Keratinocyte (primary cell): ENCODE measurements at regions not wholly inside any gene's neighbourhood (a gene's known extent, or its start where the extent isn't known, plus 50 kb on each side); places are given as distances from the start of the nearest gene placed in this dataset.

ENCODE experiments used
- DNase-seq: peaks from one replicate; pipeline ENCODE4 v3.0.0-alpha.2; 2011; ENCODE audit warnings: low read depth, missing footprints, low spot score
- FAIRE-seq: peaks from 2 replicates; lab custom pipeline; 2011; peaks lifted over from hg19 to GRCh38; lab: Jason Lieb, UNC
- H2AFZ ChIP-seq: 2 replicates; pipeline ENCODE4 v1.6.0; 2012; ENCODE audit warnings: low read length, control low read depth, inconsistent platforms; ENCODE audit not compliant: control insufficient read depth
- H3K27ac ChIP-seq: 2 replicates; pipeline ENCODE4 v1.5.1; 2011; ENCODE audit warnings: low read length; ENCODE audit not compliant: control insufficient read depth, insufficient read depth
- H3K27me3 ChIP-seq: 3 replicates; pipeline ENCODE4 v1.6.0; 2011; ENCODE audit warnings: low read length; ENCODE audit not compliant: control insufficient read depth, insufficient read depth; ENCODE audit errors: extremely low read depth
- H3K36me3 ChIP-seq, 2 experiments: 2 replicates in 1 of 2; 3 replicates in 1 of 2; pipeline ENCODE4 v1.5.1; 2011; ENCODE audit warnings: low read length in 2 of 2, mild to moderate bottlenecking in 1 of 2; ENCODE audit not compliant: control insufficient read depth in 2 of 2, insufficient read depth in 2 of 2; ENCODE audit errors: extremely low read depth in 1 of 2
- H3K4me1 ChIP-seq: 3 replicates; pipeline ENCODE4 v1.5.1; 2011; ENCODE audit warnings: low read length; ENCODE audit not compliant: control insufficient read depth, insufficient read depth; ENCODE audit errors: extremely low read depth
- H3K4me2 ChIP-seq: 3 replicates; pipeline ENCODE4 v1.6.0; 2011; ENCODE audit warnings: low read depth, low read length; ENCODE audit not compliant: control insufficient read depth, insufficient read depth; ENCODE audit errors: extremely low read depth
- H3K4me3 ChIP-seq, 3 experiments: fragments of 200-600 bp in 1 of 3; sonication (generic) in 1 of 3; 2 replicates in 2 of 3; 3 replicates in 1 of 3; pipeline ENCODE4 v1.5.1; 2011 to 2016; ENCODE audit warnings: low read length in 3 of 3, mild to moderate bottlenecking in 3 of 3, control low read depth in 2 of 3, inconsistent platforms in 1 of 3, low read depth in 1 of 3, mixed read lengths in 1 of 3, mixed run types in 1 of 3, moderate library complexity in 1 of 3; ENCODE audit not compliant: control insufficient read depth in 2 of 3, insufficient read depth in 2 of 3; ENCODE audit errors: extremely low read depth in 1 of 3
- H3K79me2 ChIP-seq: 2 replicates; pipeline ENCODE4 v1.6.0; 2012; ENCODE audit warnings: low read length; ENCODE audit not compliant: control insufficient read depth, insufficient read depth
- H3K9ac ChIP-seq: 3 replicates; pipeline ENCODE4 v1.6.0; 2011; ENCODE audit warnings: low read length; ENCODE audit not compliant: control insufficient read depth, insufficient read depth; ENCODE audit errors: extremely low read depth
- H3K9me1 ChIP-seq: 3 replicates; pipeline ENCODE4 v1.6.0; 2011; ENCODE audit warnings: low read length; ENCODE audit not compliant: control insufficient read depth, insufficient read depth; ENCODE audit errors: extremely low read depth
- H3K9me3 ChIP-seq: 2 replicates; pipeline ENCODE4 v1.5.1; 2012; ENCODE audit warnings: low read depth, low read length; ENCODE audit not compliant: control insufficient read depth
- H4K20me1 ChIP-seq: 3 replicates; pipeline ENCODE4 v1.6.0; 2011; ENCODE audit warnings: low read length; ENCODE audit not compliant: control insufficient read depth, insufficient read depth; ENCODE audit errors: extremely low read depth
- CTCF ChIP-seq, 3 experiments: IDR thresholded peaks in 1 of 3; conservative IDR thresholded peaks in 1 of 3; optimal IDR thresholded peaks in 1 of 3; 2 replicates in 2 of 3; 3 replicates in 1 of 3; pipeline versions ENCODE3 to v1.5.1; 2011; ENCODE audit warnings: low read length in 3 of 3, mild to moderate bottlenecking in 3 of 3, moderate library complexity in 2 of 3, control low read depth in 1 of 3, inconsistent platforms in 1 of 3; ENCODE audit not compliant: insufficient read depth in 2 of 3; ENCODE audit errors: extremely low read depth in 1 of 3
- EZH2 ChIP-seq: IDR thresholded peaks from one replicate; pipeline ENCODE4 v1.6.1; 2012; ENCODE audit warnings: inconsistent platforms, mild to moderate bottlenecking, low read length, moderate library complexity
- dilution Hi-C: fragments of 300-500 bp; cut with MboI; formaldehyde crosslinking; loops from one replicate; pipeline ENCODE4 v1.7.0; 2020; ENCODE audit warnings: low sequenced_read_pairs; ENCODE audit not compliant: extremely low pct_ligation_motif_present

- H3K4me1 ChIP-seq = no peaks in the 10 kb centered on the region
- no peak overlapping the region for H3K9ac ChIP-seq
- dilution Hi-C loops = no loop called here
- H3K9me1 ChIP-seq = no peaks in the 10 kb centered on the region
- H4K20me1 ChIP-seq = no peaks in the 10 kb centered on the region
- no peaks in the 10 kb centered on the region for H3K36me3 ChIP-seq
- H3K9me3 ChIP-seq = peaks cover 3% of the 10 kb centered on the region
- H3K27me3 ChIP-seq = no peaks in the 10 kb centered on the region
- DNase-seq = no peak
- no peak for FAIRE-seq
- H3K79me2 ChIP-seq = no peaks in the 10 kb centered on the region
- H2AFZ ChIP-seq = no peak overlapping the region
- H3K4me3 ChIP-seq = no peak overlapping the region
- no peak overlapping the region for H3K4me2 ChIP-seq
- H3K27ac ChIP-seq = no peak overlapping the region
- TF ChIP-seq EZH2 = no peak
- no peak for TF ChIP-seq CTCF (optimal IDR thresholded peaks at IDR 0.05 in 1 of 3, IDR thresholded peaks at IDR 0.05 in 1 of 3, conservative IDR thresholded peaks at IDR 0.05 in 1 of 3; ENCODE audit: extremely low read depth in 1 of 3, insufficient read depth in 2 of 3, low read length in 3 of 3)
These were observed 709.6 kb downstream of the BRD1 start for GRCh38 chr22:49118065-49118464.

- dilution Hi-C loops = no loop called here
- Histone ChIP-seq H2AFZ (no peak overlapping the region), H3K9ac (no peak overlapping the region), H3K9me3 (peaks cover 3% of the 10 kb centered on the region), H3K9me1 (no peaks in the 10 kb centered on the region), H3K27ac (no peak overlapping the region), H3K4me1 (no peaks in the 10 kb centered on the region), H4K20me1 (no peaks in the 10 kb centered on the region), H3K27me3 (no peaks in the 10 kb centered on the region), H3K4me2 (no peak overlapping the region), H3K36me3 (no peaks in the 10 kb centered on the region), H3K79me2 (no peaks in the 10 kb centered on the region), H3K4me3 (no peak overlapping the region)
- FAIRE-seq (no peak), DNase-seq (no peak)
- TF ChIP-seq CTCF (optimal IDR thresholded peaks at IDR 0.05 in 1 of 3, IDR thresholded peaks at IDR 0.05 in 1 of 3, conservative IDR thresholded peaks at IDR 0.05 in 1 of 3; ENCODE audit: extremely low read depth in 1 of 3, insufficient read depth in 2 of 3, low read length in 3 of 3) (no peak), EZH2 (no peak)
These were observed 710.2 kb downstream of the BRD1 start for GRCh38 chr22:49117486-49117885.
